IPS DF 6.9 (cell line): ENCODE measurements at regions not wholly inside any gene's neighbourhood (a gene's known extent, or its start where the extent isn't known, plus 50 kb on each side); places are given as distances from the start of the nearest gene placed in this dataset.

Source experiments
- DNase-seq: peaks from one replicate; pipeline ENCODE4 v3.0.0-alpha.2; 2013; ENCODE audit warnings: low read depth, low spot score
- H3K27ac ChIP-seq: one replicate; pipeline ENCODE4 v1.5.1; 2013; ENCODE audit warnings: low read length, control low read depth
- H3K27me3 ChIP-seq: 2 replicates; pipeline ENCODE4 v1.6.1; 2013; ENCODE audit warnings: mild to moderate bottlenecking, low read length; ENCODE audit not compliant: control insufficient read depth, insufficient read depth
- H3K36me3 ChIP-seq: 2 replicates; pipeline ENCODE4 v1.6.1; 2013; ENCODE audit warnings: low read length; ENCODE audit not compliant: control insufficient read depth, insufficient read depth
- H3K4me1 ChIP-seq: 2 replicates; pipeline ENCODE4 v1.6.1; 2013; ENCODE audit warnings: low read length; ENCODE audit not compliant: control insufficient read depth, insufficient read depth
- H3K4me3 ChIP-seq: 2 replicates; pipeline ENCODE4 v1.5.1; 2013; ENCODE audit warnings: mild to moderate bottlenecking, low read length
- H3K9me3 ChIP-seq: 2 replicates; pipeline ENCODE4 v1.6.1; 2013; ENCODE audit warnings: low read length, inconsistent platforms; ENCODE audit not compliant: control insufficient read depth, insufficient read depth
- WGBS: extraction: QIAGEN DNeasy Blood & Tissue Kit; methylation state at CpG from one replicate; pipeline ENCODE4 v1.1.7; 2013; ENCODE audit warnings: mixed read lengths, missing lambda C conversion rate; ENCODE audit not compliant: insufficient read length, insufficient coverage; 5-methylcytosine and 5-hydroxymethylcytosine counted together

DNA sequence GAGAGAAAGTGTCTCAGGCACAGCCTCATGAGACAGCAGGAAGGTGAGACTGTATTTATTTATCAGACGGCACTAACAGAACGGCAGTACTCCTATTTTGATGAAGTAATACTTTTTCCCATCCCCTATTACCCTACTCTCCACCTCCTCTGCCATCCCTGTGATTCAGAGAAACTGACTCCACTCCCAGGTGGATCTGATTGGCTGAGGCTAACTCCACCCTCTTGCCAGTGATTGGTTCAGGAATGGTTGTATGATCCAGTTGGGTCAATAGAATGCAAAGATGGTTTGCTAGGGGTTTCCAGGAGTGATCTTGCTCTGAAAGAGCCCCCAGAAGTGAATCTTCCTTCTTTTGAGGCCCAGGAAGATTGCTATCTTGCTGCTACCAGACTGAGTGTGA is 65.9 kb upstream of the RCN1 start:
- Histone ChIP-seq H3K4me3 (no peak overlapping the region), H3K9me3 (no peaks in the 10 kb centered on the region), H3K36me3 (no peaks in the 10 kb centered on the region), H3K4me1 (no peaks in the 10 kb centered on the region), H3K27me3 (no peaks in the 10 kb centered on the region), H3K27ac (no peak overlapping the region)
- no CpG with 5 or more reads among the region's 2 CpGs for WGBS
- no peak for DNase-seq

DNA sequence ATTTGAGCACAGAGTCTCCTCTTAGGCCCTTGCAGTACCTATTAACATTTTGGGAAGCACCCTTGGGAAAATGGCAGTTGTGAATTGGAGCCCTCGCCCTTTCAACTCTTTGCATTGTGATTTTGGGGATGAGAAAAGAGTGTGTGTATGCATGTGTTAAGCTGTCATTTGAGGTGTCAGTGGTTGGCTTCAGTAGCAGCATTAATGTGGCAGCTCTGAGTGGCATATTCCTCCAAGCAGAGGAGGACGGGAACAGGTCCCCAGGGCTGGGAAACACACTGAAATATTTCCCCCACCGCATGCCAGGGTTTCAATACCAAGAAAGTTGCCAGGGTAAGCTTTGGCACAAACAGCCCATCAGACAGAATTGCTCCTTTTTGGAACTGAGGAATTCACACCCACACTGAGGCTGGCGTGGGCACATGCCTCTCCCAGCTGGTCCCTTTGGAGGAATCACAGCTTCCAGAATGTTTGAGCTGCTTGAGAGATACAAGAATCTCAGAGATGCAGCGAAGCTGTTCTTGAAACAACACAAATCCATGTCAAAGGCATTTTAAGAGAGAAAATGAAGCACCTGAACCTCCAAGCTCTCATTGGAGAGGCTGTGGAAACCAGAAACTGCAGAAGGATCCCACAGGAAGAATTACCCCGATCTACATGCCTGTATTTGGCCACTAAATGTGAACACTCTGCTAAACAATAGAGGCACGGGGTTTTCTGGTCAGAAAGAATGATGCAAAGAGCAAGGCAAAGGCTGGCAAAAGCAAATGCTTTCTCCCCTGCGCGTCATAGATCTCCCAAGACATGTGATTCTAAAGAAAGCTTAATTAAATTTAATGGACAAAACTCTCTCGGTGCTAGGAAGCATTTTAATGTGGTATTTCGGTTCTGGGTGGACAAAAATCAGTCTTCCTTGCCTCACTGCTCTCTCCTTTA is 67.2 kb upstream of the RCN1 start:
- Histone ChIP-seq H3K4me3 (no peak overlapping the region), H3K27me3 (no peaks in the 10 kb centered on the region), H3K27ac (no peak overlapping the region), H3K9me3 (no peaks in the 10 kb centered on the region), H3K4me1 (no peaks in the 10 kb centered on the region), H3K36me3 (no peaks in the 10 kb centered on the region)
- WGBS: no CpG with 5 or more reads among the region's 11 CpGs
- DNase-seq: no peak

DNA sequence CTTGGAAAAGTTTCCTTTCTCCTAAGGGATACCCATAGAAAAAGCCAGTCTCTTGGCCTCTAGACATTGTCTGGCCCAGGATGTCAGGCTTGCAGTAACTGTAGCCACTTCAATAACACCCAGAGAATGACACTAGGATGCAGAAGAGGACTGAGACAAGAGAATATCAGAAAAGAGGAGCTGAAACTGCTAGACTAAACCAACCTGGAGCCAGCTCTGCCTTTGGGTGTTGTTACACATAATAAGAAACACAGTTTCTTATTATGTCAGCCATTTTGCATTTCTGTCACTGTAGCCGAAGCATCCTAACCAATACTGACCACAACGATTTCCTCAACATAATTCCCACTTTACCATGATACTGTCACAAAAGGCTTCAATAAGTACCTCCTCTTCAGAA is 72.2 kb upstream of the RCN1 start:
- no CpG with 5 or more reads among the region's 2 CpGs for WGBS
- Histone ChIP-seq H3K4me1 (no peaks in the 10 kb centered on the region), H3K27ac (no peak overlapping the region), H3K4me3 (no peak overlapping the region), H3K27me3 (0 out of 2 replicates have a peak, but pooled peaks cover 1% of the 10 kb centered on the region), H3K36me3 (no peaks in the 10 kb centered on the region), H3K9me3 (no peaks in the 10 kb centered on the region)
- DNase-seq: no peak

DNA sequence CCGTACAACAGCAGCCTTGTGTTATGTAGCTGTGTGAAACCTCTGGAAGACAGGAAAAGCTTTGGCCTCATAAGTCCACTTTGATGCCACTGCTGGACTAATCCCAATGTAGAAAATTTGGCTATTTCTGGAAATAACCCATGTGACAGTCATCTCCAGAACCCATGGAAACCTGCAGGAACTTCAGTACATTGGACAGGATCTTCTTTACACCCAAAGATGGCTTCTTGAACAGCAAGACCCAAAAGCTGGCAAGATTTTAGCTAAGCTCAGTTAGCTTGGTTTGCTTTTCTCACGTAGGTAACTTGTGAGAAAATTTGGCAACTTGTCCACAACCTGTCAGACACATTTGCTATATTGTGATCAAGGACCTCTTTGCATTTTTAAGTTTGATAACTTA is 74.8 kb upstream of the RCN1 start:
- 0 out of 2 replicates have a peak, but pooled peaks cover 1% of the 10 kb centered on the region for H3K27me3 ChIP-seq
- no peak for DNase-seq
- H3K4me3 ChIP-seq: no peak overlapping the region
- H3K36me3 ChIP-seq: no peaks in the 10 kb centered on the region
- no peak overlapping the region for H3K27ac ChIP-seq
- no peaks in the 10 kb centered on the region for H3K9me3 ChIP-seq
- no peaks in the 10 kb centered on the region for H3K4me1 ChIP-seq
- no CpG with 5 or more reads among the region's 2 CpGs for WGBS

DNA sequence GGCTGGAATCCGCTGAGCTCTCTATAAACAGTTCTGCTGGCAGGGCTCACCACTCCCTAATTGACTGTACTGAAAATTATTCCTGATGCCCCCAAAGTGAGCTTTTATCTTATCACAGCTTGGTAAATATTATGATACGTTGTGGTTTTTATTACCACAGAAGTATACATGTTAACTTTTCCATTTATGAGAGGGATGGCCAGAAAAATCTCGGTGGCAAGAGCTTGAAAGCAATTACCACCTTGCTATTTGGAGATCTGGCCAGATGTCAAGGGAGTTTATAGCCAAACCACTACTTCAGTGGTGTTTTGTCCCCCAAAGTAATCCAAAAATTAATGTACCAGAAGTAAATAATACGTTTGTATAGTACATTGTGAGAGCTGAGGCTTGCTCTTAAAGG is 75.4 kb upstream of the RCN1 start:
- WGBS: no CpG with 5 or more reads among the region's 4 CpGs
- DNase-seq: no peak

DNA sequence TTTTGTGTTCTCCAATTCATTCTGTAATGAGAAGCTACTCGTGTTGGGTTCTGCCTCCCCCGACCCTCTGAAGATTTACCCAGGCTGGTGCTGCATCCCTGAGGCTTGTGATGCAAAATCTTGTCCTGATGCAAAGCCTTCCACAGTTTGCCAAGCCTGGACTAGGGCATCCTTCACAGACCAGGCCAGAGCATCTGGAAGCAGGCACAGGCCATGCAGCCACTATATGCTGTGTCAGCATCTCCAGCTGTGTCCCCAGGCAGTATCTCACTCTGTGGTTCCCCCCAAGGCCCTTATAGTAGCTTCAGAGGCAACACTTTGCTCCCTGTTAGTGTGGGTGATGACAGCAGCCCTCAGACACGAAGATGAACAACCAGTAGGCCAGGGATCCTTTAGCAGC is 77.3 kb upstream of the RCN1 start:
- Histone ChIP-seq H3K9me3 (no peaks in the 10 kb centered on the region), H3K27me3 (0 out of 2 replicates have a peak, but pooled peaks cover 1% of the 10 kb centered on the region), H3K36me3 (no peaks in the 10 kb centered on the region), H3K4me1 (no peaks in the 10 kb centered on the region), H3K27ac (no peak overlapping the region), H3K4me3 (no peak overlapping the region)
- WGBS: no CpG with 5 or more reads among the region's 3 CpGs
- no peak for DNase-seq

More for the DNA sequence above, 75.4 kb upstream of the RCN1 start:
- Histone ChIP-seq H3K4me3 (no peak overlapping the region), H3K27me3 (0 out of 2 replicates have a peak, but pooled peaks cover 1% of the 10 kb centered on the region), H3K36me3 (no peaks in the 10 kb centered on the region), H3K4me1 (no peaks in the 10 kb centered on the region), H3K9me3 (no peaks in the 10 kb centered on the region), H3K27ac (no peak overlapping the region)

DNA sequence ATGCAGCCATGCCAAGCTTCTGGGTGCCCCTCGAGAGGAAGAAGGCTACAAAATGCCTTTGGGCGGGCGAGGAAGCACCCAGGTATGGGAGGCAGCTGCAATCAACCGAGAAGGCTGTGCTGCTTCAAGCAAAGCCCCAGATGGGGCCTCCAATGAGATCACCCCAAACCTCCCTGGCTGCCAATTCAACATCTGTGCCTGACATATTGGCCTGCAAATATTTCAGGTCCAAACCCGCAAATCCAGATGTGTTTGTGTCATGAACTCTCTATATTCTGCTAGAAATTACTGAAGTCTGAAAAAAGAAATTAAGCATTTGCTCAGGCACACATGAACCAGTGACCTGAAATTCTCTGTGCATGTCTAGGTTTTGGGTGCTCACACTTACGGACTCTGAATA is 78.8 kb upstream of the RCN1 start:
- H3K36me3 ChIP-seq: no peaks in the 10 kb centered on the region
- no peaks in the 10 kb centered on the region for H3K9me3 ChIP-seq
- H3K27ac ChIP-seq: no peak overlapping the region
- WGBS: no CpG with 5 or more reads among the region's 6 CpGs
- H3K27me3 ChIP-seq: 0 out of 2 replicates have a peak, but pooled peaks cover 1% of the 10 kb centered on the region
- DNase-seq: no peak
- H3K4me1 ChIP-seq: no peaks in the 10 kb centered on the region
- no peak overlapping the region for H3K4me3 ChIP-seq

DNA sequence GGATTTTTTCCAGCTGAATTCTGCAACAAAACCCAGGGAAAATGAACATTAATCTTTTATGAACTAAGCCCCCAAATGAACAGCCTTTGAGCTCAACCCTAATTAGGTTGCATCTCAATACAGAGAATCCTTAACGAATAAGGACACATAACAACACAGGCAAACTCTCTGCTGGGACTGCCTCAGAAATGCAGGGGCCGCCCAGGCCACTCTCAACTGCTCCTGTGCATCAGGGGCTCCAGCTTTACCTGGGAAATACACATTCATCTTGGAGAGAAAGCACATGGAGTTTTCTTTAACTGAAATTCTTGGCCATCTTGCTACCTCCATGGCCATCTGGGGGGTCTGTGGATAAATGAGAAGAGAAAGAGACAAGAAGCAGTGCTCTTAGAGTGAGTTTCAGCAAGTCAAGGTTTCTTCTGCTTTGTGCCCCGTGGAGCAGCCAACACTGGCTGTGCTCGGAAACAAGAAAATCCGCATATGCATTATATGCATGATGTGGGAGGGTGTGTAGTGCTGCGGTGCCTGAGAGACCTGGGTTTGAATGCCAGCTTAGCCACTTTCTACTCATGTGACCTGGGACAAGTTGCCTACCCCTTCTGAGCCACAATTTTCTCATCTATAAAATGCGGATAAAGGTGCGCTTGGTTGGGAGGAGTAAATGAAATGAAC is 81.9 kb upstream of the RCN1 start:
- H3K4me1 ChIP-seq: no peaks in the 10 kb centered on the region
- no peaks in the 10 kb centered on the region for H3K27me3 ChIP-seq
- H3K27ac ChIP-seq: no peak overlapping the region
- no peak for DNase-seq
- no CpG with 5 or more reads among the region's 8 CpGs for WGBS
- H3K36me3 ChIP-seq: no peaks in the 10 kb centered on the region
- H3K9me3 ChIP-seq: no peaks in the 10 kb centered on the region
- H3K4me3 ChIP-seq: no peak overlapping the region

DNA sequence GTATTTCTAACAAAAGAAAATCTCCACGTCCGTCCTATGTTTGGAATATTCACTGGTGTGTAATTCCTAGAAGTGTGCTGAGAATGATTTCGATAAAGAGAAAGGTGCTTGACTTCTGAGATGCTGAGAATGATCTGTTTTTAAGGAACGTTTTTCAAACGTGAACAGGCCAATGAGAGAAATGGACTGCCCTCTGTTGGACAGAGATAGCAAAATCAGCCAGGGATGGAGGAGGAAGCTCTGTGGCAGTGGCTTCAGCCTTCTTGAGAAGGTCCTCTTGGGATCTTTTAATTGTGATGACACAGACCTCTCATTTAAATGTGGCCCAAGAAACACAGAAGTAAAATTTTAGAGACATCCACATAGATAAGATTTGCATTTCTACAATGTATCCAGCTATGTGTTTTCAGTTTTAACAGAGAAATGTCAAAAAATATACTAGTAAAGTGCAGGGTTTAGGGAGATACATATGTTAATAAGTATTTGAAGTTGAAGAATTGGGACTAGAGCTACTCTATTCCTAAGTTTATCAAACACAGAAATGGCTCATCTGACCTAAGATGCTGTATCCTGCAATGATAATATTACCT is 84.0 kb upstream of the RCN1 start:
- Histone ChIP-seq H3K4me1 (no peaks in the 10 kb centered on the region), H3K27me3 (no peaks in the 10 kb centered on the region), H3K27ac (no peak overlapping the region), H3K4me3 (no peak overlapping the region), H3K36me3 (no peaks in the 10 kb centered on the region), H3K9me3 (no peaks in the 10 kb centered on the region)
- no CpG with 5 or more reads among the region's 5 CpGs for WGBS
- DNase-seq: peak; percentile 41

DNA sequence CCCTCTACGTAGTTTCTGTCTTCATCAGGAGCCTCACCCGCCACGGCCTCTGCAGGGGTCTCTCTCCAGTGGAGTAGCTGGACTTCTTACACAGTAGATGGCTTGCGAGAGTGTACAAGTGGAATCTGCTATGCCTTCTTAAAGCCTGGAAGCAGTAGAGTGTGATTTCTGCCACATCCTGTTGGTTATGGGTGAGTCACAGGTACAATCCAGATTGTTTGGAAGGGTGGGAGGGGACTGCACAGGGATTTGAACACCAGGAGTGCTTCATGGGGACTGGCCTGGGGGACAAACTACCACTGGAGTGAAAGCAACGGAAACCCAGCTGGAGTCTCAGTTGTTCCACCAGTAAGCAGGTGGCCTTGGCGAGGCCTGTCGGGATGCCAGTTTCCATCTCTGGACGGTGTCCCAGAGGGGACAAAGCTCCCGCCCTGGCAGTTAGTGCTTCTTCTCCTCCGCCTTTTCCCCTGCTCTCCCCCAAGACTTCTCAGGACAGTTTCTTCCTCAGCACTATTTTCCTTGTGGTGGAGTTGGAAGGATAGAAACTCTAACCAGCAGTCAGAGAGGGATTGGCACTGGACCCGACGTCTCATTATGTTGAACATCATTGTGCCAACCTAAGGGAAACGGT is 85.0 kb upstream of the RCN1 start:
- no peak overlapping the region for H3K27ac ChIP-seq
- H3K36me3 ChIP-seq: no peaks in the 10 kb centered on the region
- H3K27me3 ChIP-seq: no peaks in the 10 kb centered on the region
- no peak overlapping the region for H3K4me3 ChIP-seq
- H3K4me1 ChIP-seq: no peaks in the 10 kb centered on the region
- H3K9me3 ChIP-seq: no peaks in the 10 kb centered on the region
- no peak for DNase-seq
- no CpG with 5 or more reads among the region's 13 CpGs for WGBS
